ENCODE measurements at regions not wholly inside any gene's neighbourhood (a gene's known extent, or its start where the extent isn't known, plus 50 kb on each side); places are given as distances from the start of the nearest gene placed in this dataset.

- TF ChIP-seq EZH2 (IDR thresholded peaks at IDR 0.05; ENCODE audit: insufficient read depth, low read length), result no peak
- TF ChIP-seq, protein P1, sequence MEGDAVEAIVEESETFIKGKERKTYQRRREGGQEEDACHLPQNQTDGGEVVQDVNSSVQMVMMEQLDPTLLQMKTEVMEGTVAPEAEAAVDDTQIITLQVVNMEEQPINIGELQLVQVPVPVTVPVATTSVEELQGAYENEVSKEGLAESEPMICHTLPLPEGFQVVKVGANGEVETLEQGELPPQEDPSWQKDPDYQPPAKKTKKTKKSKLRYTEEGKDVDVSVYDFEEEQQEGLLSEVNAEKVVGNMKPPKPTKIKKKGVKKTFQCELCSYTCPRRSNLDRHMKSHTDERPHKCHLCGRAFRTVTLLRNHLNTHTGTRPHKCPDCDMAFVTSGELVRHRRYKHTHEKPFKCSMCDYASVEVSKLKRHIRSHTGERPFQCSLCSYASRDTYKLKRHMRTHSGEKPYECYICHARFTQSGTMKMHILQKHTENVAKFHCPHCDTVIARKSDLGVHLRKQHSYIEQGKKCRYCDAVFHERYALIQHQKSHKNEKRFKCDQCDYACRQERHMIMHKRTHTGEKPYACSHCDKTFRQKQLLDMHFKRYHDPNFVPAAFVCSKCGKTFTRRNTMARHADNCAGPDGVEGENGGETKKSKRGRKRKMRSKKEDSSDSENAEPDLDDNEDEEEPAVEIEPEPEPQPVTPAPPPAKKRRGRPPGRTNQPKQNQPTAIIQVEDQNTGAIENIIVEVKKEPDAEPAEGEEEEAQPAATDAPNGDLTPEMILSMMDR (IDR thresholded peaks at IDR 0.05; ENCODE audit: insufficient read depth, low read depth, low read length), result no peak
Observed at GRCh38 chr21:28770867-28771661, 221.6 kb downstream of the LTN1 start.
